ENCODE measurements at regions not wholly inside any gene's neighbourhood (a gene's known extent, or its start where the extent isn't known, plus 50 kb on each side); places are given as distances from the start of the nearest gene placed in this dataset.

DNA sequence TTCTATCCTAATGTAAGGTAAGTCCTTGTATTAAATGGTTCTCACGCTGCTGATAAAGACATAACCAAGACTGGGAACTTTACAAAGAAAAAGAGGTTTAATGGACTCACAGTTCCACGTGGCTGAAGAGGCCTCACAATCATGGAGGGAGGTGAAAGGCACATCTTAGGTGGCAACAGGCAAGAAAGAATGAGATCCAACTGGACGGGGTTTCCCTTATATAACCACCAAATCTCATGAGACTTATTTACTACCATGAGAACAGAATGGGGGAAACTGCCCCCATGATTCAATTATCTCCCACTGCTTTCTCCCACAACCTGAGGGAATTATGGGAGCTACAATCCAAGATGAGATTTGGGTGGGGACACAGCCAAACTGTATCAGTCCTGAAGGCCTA, 136.6 kb downstream of the HTR1B start:
- TF ChIP-seq, protein P1, sequence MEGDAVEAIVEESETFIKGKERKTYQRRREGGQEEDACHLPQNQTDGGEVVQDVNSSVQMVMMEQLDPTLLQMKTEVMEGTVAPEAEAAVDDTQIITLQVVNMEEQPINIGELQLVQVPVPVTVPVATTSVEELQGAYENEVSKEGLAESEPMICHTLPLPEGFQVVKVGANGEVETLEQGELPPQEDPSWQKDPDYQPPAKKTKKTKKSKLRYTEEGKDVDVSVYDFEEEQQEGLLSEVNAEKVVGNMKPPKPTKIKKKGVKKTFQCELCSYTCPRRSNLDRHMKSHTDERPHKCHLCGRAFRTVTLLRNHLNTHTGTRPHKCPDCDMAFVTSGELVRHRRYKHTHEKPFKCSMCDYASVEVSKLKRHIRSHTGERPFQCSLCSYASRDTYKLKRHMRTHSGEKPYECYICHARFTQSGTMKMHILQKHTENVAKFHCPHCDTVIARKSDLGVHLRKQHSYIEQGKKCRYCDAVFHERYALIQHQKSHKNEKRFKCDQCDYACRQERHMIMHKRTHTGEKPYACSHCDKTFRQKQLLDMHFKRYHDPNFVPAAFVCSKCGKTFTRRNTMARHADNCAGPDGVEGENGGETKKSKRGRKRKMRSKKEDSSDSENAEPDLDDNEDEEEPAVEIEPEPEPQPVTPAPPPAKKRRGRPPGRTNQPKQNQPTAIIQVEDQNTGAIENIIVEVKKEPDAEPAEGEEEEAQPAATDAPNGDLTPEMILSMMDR (IDR thresholded peaks at IDR 0.05; ENCODE audit: insufficient read depth, low read length): no peak
- no peak for TF ChIP-seq POLR2AphosphoS5 (IDR thresholded peaks at IDR 0.05; ENCODE audit: low read depth)
- TF ChIP-seq GABPA (IDR thresholded peaks at IDR 0.05; ENCODE audit: low read depth): no peak

All from HL-60 (cell line).